WERI-Rb-1 (cell line): ENCODE measurements at regions not wholly inside any gene's neighbourhood (a gene's known extent, or its start where the extent isn't known, plus 50 kb on each side); places are given as distances from the start of the nearest gene placed in this dataset.

Source experiments
- DNase-seq: peaks from one replicate; pipeline ENCODE4 v3.0.0-alpha.2; 2020
- H3K27ac ChIP-seq: fragments of 250-450 bp; sonication (Bioruptor Pico); 2 replicates; pipeline ENCODE4 v1.5.1; 2020; ENCODE audit warnings: mild to moderate bottlenecking, moderate library complexity
- H3K27me3 ChIP-seq: fragments of 250-450 bp; sonication (Bioruptor Pico); 2 replicates; pipeline ENCODE4 v1.5.1; 2021; ENCODE audit warnings: mild to moderate bottlenecking, low read depth, moderate library complexity; ENCODE audit not compliant: insufficient read depth, severe bottlenecking
- H3K36me3 ChIP-seq: fragments of 250-450 bp; sonication (Bioruptor Pico); 2 replicates; pipeline ENCODE4 v1.5.1; 2020; ENCODE audit warnings: mild to moderate bottlenecking, moderate library complexity
- H3K4me3 ChIP-seq: 2 replicates; pipeline ENCODE4 v1.5.1; 2011; ENCODE audit warnings: low read depth, mild to moderate bottlenecking, control low read depth, low read length
- H3K9me3 ChIP-seq: fragments of 250-450 bp; sonication (Bioruptor Pico); 2 replicates; pipeline ENCODE4 v1.5.1; 2021; ENCODE audit warnings: mild to moderate bottlenecking, moderate library complexity; ENCODE audit not compliant: severe bottlenecking
- CTCF ChIP-seq: IDR thresholded peaks from 2 replicates; pipeline ENCODE4 v1.5.1; 2011; ENCODE audit warnings: low read depth, mild to moderate bottlenecking, control low read depth, inconsistent platforms, low read length

- no peak overlapping the region for H3K4me3 ChIP-seq
- DNase-seq = no peak
- TF ChIP-seq CTCF = no peak
- no peaks in the 10 kb centered on the region for H3K27me3 ChIP-seq
- H3K36me3 ChIP-seq = no peaks in the 10 kb centered on the region
- H3K27ac ChIP-seq = no peak overlapping the region
- H3K9me3 ChIP-seq = peaks cover 7% of the 10 kb centered on the region
Measured at GRCh38 chr4:81876106-81876505, 404.4 kb upstream of the RASGEF1B start.

- Histone ChIP-seq H3K27me3 (no peaks in the 10 kb centered on the region), H3K4me3 (no peak overlapping the region), H3K27ac (no peak overlapping the region), H3K36me3 (no peaks in the 10 kb centered on the region), H3K9me3 (peaks cover 8% of the 10 kb centered on the region)
- no peak for DNase-seq
- TF ChIP-seq CTCF = no peak
Measured at GRCh38 chr4:81874661-81875515, 403.2 kb upstream of the RASGEF1B start.

GRCh38 chr4:81870275-81870674 lies 398.6 kb upstream of the RASGEF1B start:
- H3K36me3 ChIP-seq = no peaks in the 10 kb centered on the region
- H3K27me3 ChIP-seq = no peaks in the 10 kb centered on the region
- H3K4me3 ChIP-seq = no peak overlapping the region
- DNase-seq = no peak
- H3K9me3 ChIP-seq = peaks cover 8% of the 10 kb centered on the region
- no peak overlapping the region for H3K27ac ChIP-seq
- TF ChIP-seq CTCF = no peak

- Histone ChIP-seq H3K36me3 (no peaks in the 10 kb centered on the region), H3K27ac (no peak overlapping the region), H3K27me3 (no peaks in the 10 kb centered on the region), H3K9me3 (no peaks in the 10 kb centered on the region), H3K4me3 (no peak overlapping the region)
- TF ChIP-seq CTCF = no peak
- DNase-seq = no peak
Measured at GRCh38 chr4:81860111-81860510, 388.4 kb upstream of the RASGEF1B start.

- no peak for DNase-seq
- no peak for TF ChIP-seq CTCF
- H3K36me3 ChIP-seq = no peaks in the 10 kb centered on the region
Measured at GRCh38 chr4:81854406-81854805, 382.7 kb upstream of the RASGEF1B start.

More at GRCh38 chr4:81854406-81854805, 382.7 kb upstream of the RASGEF1B start:
- Histone ChIP-seq H3K9me3 (peaks cover 8% of the 10 kb centered on the region), H3K4me3 (no peak overlapping the region), H3K27me3 (no peaks in the 10 kb centered on the region), H3K27ac (no peak overlapping the region)
